ENCODE measurements at regions not wholly inside any gene's neighbourhood (a gene's known extent, or its start where the extent isn't known, plus 50 kb on each side); places are given as distances from the start of the nearest gene placed in this dataset.

- H3K79me2 ChIP-seq (ENCODE audit: control insufficient read depth, low read length): no peaks in the 10 kb centered on the region
- H4K20me1 ChIP-seq (ENCODE audit: control insufficient read depth, insufficient read depth, low read depth, low read length): no peaks in the 10 kb centered on the region
- no peak for TF ChIP-seq CTCF (IDR thresholded peaks at IDR 0.05; ENCODE audit: low read depth, low read length, poor library complexity, severe bottlenecking)
- no peak for TF ChIP-seq EZH2phosphoT487 (IDR thresholded peaks at IDR 0.05; ENCODE audit: borderline replicate concordance, low read length)
- no peak overlapping the region for H3K27ac ChIP-seq (ENCODE audit: low read depth, low read length)
- no peaks in the 10 kb centered on the region for H3K9me3 ChIP-seq (ENCODE audit: control insufficient read depth, insufficient read depth, low read length)
- H3K4me1 ChIP-seq (ENCODE audit: control insufficient read depth, low read length): no peaks in the 10 kb centered on the region
- H3K27me3 ChIP-seq (ENCODE audit: control insufficient read depth, low read length): no peaks in the 10 kb centered on the region
- no peaks in the 10 kb centered on the region for H3F3A ChIP-seq (ENCODE audit: control insufficient read depth, insufficient read depth)
- no peak overlapping the region for H3K4me3 ChIP-seq (ENCODE audit: low read length)
- no peaks in the 10 kb centered on the region for H3K9me2 ChIP-seq (replicated peaks; ENCODE audit: control insufficient read depth, low read length)
- H3K4me2 ChIP-seq (ENCODE audit: low read length): no peak overlapping the region
- no peaks in the 10 kb centered on the region for H3K36me3 ChIP-seq (ENCODE audit: control insufficient read depth, low read length)
Measured at GRCh38 chr18:46275370-46275769, 171.2 kb downstream of the HAUS1 start.

GRCh38 chr18:46276748-46277147, 172.6 kb downstream of the HAUS1 start:
- H3K4me1 ChIP-seq (ENCODE audit: control insufficient read depth, low read length): no peaks in the 10 kb centered on the region
- no peaks in the 10 kb centered on the region for H3K79me2 ChIP-seq (ENCODE audit: control insufficient read depth, low read length)
- H3K36me3 ChIP-seq (ENCODE audit: control insufficient read depth, low read length): no peaks in the 10 kb centered on the region
- H3K4me2 ChIP-seq (ENCODE audit: low read length): no peak overlapping the region
- no peaks in the 10 kb centered on the region for H3F3A ChIP-seq (ENCODE audit: control insufficient read depth, insufficient read depth)
- H3K27me3 ChIP-seq (ENCODE audit: control insufficient read depth, low read length): no peaks in the 10 kb centered on the region
- no peaks in the 10 kb centered on the region for H3K9me3 ChIP-seq (ENCODE audit: control insufficient read depth, insufficient read depth, low read length)
- H3K4me3 ChIP-seq (ENCODE audit: low read length): no peak overlapping the region
- no peaks in the 10 kb centered on the region for H3K9me2 ChIP-seq (replicated peaks; ENCODE audit: control insufficient read depth, low read length)
- no peak overlapping the region for H3K27ac ChIP-seq (ENCODE audit: low read depth, low read length)
- TF ChIP-seq EZH2phosphoT487 (IDR thresholded peaks at IDR 0.05; ENCODE audit: borderline replicate concordance, low read length): no peak
- TF ChIP-seq CTCF (IDR thresholded peaks at IDR 0.05; ENCODE audit: low read depth, low read length, poor library complexity, severe bottlenecking): no peak
- H4K20me1 ChIP-seq (ENCODE audit: control insufficient read depth, insufficient read depth, low read depth, low read length): no peaks in the 10 kb centered on the region

GRCh38 chr18:46278481-46279465, 174.6 kb downstream of the HAUS1 start:
- H3K79me2 ChIP-seq (ENCODE audit: control insufficient read depth, low read length): no peaks in the 10 kb centered on the region
- H3K4me1 ChIP-seq (ENCODE audit: control insufficient read depth, low read length): no peaks in the 10 kb centered on the region
- no peaks in the 10 kb centered on the region for H4K20me1 ChIP-seq (ENCODE audit: control insufficient read depth, insufficient read depth, low read depth, low read length)
- no peaks in the 10 kb centered on the region for H3K36me3 ChIP-seq (ENCODE audit: control insufficient read depth, low read length)
- no peaks in the 10 kb centered on the region for H3K9me3 ChIP-seq (ENCODE audit: control insufficient read depth, insufficient read depth, low read length)
- TF ChIP-seq EZH2phosphoT487 (IDR thresholded peaks at IDR 0.05; ENCODE audit: borderline replicate concordance, low read length) (no peak), CTCF (IDR thresholded peaks at IDR 0.05; ENCODE audit: low read depth, low read length, poor library complexity, severe bottlenecking) (no peak)
- no peaks in the 10 kb centered on the region for H3K27me3 ChIP-seq (ENCODE audit: control insufficient read depth, low read length)
- H3F3A ChIP-seq (ENCODE audit: control insufficient read depth, insufficient read depth): no peaks in the 10 kb centered on the region
- H3K4me3 ChIP-seq (ENCODE audit: low read length): no peak overlapping the region
- H3K9me2 ChIP-seq (replicated peaks; ENCODE audit: control insufficient read depth, low read length): no peaks in the 10 kb centered on the region
- no peak overlapping the region for H3K4me2 ChIP-seq (ENCODE audit: low read length)
- H3K27ac ChIP-seq (ENCODE audit: low read depth, low read length): no peak overlapping the region

All from DOHH2 (cell line).